C4-2B (cell line): ENCODE measurements at regions not wholly inside any gene's neighbourhood (a gene's known extent, or its start where the extent isn't known, plus 50 kb on each side); places are given as distances from the start of the nearest gene placed in this dataset.

Experiments used
- CTCF ChIP-seq: fragments of 450-650 bp; conservative IDR thresholded peaks from 2 replicates; pipeline ENCODE4 v1.5.1; 2017; ENCODE audit warnings: mild to moderate bottlenecking
- ZFX ChIP-seq: fragments of 450-650 bp; IDR thresholded peaks from 2 replicates; pipeline ENCODE4 v1.6.1; 2017

DNA sequence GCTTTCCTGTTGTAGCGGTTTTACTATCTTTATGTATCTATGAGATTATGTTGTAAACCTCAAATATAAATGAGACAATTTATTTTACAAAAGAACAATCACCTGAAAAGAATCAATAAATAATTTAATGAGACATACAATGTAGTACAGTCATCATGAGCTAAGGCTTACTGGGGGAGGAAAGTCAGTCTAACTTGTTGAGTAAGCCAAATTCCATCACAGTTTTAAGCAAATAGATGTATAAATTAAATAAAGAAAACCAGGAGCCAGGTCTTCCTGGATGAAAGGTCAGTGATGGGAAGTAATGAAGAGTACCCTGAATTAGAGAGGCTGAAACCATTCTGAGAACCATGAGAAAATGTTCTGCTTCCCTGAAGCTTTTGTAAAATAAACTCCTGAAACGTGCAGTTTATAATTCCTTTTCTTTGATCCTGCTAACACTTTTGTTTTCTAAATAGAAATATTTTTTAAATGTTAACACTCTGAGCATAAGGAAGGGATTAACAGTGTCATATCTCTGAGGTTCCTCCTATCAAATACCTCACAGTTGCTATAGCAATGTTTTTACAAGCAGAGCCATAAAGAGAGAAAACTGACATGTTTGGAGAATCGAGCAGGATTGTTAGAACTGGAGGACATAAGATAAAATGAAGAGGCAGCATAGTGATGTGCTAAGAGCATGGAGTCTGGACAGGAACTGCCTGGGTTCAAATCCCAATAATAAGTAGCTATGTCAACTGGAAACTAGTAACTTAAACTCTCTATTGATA, 444.9 kb upstream of the FOXG1 start:
- TF ChIP-seq CTCF (no peak), ZFX (no peak)
